NCI-H2196 treated with DMSO at 0.1 percent for 48 hours (cell line): ENCODE measurements at regions not wholly inside any gene's neighbourhood (a gene's known extent, or its start where the extent isn't known, plus 50 kb on each side); places are given as distances from the start of the nearest gene placed in this dataset.
A peak's percentile ranks its signal among the peaks of the same experiment; 100 is the strongest.

Experiments used
- DNase-seq: peaks from one replicate; lab custom pipeline; 2025; ENCODE audit not compliant: unreplicated experiment; lab: John Stamatoyannopoulos, UW

DNA sequence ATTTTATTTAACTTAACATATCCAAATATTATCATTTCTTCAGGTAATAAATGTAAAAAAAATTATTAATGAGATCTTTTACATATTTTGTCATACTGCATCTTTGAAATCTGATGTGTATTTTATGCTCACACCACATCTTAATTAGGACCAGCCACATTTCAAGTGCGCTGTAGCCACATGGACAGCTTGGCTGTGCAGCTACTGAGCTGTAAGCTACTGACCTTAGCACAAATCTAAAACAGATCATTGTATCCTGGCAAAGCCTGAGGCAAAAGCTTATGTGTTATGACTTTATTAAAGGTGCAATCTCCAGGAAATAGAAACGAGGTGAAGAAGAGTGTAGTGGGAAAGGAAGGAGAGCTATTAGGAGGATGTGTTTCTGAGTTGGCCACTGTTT lies 126.7 kb upstream of the UBE2E2 start:
- DNase-seq: no peak

DNA sequence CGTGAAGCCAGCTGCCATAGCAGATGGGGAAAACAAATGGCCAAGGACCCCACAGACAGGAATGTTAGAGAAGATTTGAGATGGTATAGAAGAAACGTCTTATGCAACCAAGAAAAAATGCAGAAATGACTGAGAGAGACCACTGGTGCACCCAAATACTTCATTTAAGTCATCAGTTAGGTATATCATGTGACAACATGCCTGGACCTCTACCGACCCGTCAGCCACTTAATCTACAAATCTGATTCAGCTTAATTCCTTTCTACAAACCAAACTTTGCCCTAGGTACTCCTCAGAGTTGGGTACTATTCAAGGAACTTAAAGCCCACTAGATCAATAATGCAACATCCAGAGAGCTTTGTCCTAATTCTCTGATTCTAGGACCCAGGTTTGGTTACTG lies 126.0 kb upstream of the UBE2E2 start:
- no peak for DNase-seq

DNA sequence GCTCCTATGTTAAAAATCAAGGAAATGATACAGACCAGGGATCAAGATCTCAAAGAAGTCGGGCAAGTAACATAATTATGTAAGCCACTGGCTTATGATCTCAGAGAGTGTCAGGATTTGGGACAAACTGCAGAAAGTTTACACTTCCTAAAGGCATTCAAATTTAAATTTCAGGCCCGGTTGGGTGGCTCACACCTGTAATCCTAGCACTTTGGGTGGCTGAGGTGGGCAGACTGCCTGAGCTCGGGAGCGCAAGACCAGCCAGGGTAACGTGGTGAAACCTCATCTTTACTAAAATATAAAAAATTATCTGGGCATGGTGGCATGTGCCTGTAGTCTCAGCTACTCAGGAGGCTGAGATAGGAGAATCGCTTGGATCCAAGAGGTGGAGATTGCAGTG lies 124.4 kb upstream of the UBE2E2 start:
- DNase-seq: no peak

DNA sequence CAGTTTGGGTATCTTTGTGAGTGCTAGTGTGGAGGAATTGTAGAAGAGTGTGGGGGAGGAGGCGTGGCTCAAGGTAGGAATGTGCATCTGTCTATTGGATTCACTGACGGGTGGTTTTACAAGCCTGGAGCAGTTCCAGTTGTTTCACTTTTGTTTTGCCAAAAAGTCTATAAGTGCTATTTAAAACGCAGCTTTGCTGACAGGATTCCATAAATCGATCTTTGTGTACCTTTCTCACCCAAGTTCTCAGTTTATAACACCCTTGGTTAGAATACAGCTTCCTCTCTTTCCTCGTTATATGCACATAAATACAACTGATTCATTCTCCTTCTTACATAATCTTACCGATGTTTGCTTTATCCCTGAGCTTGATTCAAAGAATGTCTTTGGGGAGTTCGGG lies 123.2 kb upstream of the UBE2E2 start:
- DNase-seq: no peak

DNA sequence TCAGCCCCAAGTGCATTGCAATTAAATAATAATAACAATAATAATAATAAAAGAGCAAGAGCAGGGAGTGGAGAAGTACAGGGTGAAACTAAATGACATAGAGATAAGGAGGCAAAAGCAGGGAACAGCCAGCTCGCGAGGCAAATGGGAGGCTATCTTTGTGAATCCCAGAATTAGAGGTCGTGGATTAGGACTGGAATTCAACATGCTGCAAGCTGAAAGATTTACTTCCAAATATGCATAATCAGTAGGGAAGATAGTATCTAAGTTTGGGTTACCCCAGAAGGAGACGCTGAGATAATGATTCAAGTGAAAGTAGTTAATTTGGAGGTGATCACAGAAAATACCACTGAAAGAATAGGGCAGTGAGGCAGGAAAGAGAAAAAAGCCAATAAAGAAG lies 119.4 kb upstream of the UBE2E2 start:
- no peak for DNase-seq

DNA sequence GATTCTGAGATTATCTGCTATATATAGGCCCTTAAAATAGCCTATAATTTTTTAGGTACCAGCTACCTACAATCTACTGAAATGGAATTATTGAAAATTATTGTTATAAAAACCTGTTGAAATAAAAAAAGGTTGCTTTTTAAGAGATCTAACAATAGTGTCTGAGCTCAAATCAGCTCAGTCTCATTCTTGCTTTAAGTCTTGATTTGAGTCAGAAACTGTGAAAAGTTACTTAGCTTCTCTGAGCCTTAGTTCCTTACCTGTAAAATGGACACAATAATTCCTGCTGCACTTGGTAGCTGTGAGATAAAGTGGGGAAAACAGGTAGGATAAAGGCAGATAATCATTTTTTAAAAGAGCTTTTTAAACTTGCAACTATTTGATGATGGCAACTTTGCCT lies 118.8 kb upstream of the UBE2E2 start:
- no peak for DNase-seq

DNA sequence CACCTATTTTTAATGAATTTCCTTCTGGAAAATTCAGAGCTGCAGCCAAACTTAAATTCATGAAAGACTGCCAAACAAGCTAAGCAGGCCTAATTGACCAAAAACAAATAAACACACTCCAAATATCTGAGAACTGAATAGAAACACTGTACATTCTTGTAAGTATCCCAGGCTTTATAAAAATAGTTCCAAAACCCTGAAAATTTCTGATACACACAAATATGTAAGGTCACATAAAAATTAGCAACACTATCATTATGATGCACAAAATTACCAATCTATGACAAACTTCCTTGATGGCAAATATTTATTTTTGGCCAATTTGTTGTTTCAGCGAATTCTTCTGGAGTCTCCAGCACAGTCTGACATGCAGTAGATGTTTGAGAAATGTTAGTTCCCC lies 117.9 kb upstream of the UBE2E2 start:
- DNase-seq: no peak

DNA sequence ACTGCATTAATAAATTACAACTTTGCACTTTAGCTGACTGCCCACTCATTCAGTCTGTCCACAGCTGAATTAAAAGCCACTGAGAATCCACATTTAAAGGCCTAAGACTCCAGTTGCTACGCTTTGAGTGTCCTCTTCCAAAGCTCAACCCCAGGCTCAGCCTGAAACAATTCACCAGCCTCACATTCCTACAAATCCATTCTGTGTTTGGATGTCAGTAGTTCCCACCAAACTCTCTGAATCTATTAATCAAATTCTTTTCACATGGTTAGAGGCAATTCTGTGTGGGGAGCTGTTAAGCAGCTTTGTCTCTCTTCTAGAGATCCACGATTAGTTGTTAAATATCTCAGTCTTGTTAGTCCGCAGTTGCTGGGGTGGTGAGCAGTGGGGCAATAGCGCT lies 116.8 kb upstream of the UBE2E2 start:
- no peak for DNase-seq

DNA sequence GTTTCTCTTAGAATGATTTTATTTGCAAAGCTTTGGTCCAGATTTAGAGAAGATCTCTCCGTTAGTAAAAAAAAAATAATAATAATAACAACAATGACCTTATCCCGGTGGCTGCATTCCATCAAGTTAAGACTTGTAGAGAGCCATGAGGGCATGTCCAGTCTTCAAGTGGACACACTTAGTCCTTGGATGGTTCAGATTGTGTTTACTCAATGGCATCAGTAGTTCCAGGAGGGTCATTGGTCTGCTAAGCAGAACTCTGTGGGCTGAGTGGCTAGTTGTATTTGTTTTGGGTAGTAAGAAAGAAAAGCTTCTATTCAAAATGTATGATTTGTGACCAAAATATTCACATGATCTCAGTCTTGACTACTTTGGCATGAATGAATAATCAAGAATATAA lies 116.3 kb upstream of the UBE2E2 start:
- DNase-seq: no peak

DNA sequence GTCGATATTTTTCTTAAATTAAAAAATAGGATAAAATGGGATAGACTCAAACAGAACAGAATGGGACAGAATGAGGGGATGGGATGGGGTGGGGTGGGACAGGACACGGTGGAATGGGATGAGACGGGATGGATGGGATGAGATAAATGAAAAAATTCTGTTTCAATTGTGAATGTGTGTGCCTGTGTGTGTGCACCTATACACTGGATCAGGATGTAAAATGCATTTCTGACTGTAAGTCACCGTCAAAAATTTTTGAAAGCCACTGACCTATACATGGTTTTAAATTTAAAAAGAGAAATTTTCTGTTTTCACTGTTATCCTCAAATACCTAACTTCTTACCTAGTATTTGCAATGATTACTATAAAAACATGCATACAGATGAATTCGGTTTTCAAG lies 108.7 kb upstream of the UBE2E2 start:
- DNase-seq: no peak

DNA sequence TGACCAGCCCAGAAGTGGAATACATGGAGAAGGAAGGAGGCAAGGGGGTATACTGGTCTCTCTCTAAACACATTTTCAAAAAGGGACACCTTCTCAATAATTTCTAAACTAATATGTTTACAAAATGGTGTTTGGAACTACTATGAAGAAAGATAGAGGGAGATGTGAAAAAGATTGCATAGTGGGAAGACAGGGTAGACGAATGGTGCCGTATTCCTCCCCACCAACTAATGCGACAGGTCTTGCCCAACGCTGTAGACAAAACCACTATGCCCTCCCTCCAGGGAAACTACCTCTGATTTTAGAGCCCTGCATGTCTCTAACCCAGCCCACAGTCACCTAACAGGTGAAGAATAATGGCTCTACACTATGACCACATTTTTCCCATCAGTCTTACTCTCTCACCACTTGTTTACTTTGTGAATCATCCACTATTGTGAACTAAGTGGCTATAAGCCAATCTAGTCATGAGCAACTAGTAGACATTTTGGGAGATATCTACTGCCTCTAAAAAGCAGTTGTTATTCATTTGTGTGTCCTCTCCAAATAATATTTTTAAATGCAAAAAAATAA lies 108.2 kb upstream of the UBE2E2 start:
- DNase-seq: peak; percentile 38

DNA sequence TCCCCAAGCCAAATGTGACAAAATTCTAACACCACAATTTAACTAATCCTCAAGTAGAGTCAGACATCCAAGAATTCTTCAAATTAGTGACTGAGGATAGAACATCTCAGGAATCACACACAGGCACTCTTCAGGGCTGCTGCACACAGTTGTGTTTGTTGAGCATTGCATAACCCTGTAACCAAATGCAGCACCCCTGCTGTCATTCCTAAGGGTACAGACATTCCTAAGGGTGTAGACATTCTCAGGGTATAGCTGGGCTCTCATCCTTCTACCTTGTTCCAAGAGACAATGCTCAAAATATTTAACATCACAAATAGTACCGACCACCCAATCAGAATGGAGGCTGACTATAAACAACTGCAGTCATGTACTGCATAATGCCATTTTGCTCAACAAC lies 107.1 kb upstream of the UBE2E2 start:
- DNase-seq: no peak

DNA sequence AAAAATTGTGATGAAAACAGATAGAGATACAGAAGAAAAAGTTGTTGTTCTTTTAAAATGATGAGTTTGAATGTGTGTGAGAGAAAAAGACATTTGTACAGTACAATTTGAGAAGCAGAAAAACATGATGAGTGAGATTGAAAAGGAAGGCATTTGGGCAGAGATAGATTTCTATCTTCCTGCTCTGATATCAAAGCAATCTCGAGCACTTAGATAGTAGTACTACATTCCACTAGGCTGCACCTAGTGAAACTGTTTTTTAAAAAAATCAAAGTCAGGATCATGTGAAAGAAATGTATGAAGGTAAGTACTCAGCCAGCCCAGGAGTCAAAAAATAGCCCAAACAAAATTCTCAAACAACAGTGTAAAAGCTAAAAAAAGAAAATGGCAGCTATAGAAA lies 104.1 kb upstream of the UBE2E2 start:
- no peak for DNase-seq

DNA sequence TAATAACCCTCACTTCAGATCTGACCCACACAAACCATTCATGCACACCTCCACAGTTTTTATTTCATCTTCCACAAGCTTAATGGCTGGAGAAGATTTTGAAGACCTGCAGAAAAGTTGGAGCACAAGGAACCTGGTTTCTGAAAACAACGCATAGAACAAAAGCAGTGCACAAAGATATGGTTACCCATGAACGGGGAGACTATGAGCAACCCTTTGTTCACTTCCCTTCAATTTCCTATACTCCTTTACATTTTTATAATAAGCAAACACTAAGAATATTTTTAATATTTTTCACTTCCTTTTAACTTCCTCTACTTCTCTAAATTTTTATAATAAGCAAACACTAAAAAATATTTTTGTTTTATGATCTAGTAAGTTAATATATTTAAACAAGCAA lies 103.5 kb upstream of the UBE2E2 start:
- DNase-seq: no peak

DNA sequence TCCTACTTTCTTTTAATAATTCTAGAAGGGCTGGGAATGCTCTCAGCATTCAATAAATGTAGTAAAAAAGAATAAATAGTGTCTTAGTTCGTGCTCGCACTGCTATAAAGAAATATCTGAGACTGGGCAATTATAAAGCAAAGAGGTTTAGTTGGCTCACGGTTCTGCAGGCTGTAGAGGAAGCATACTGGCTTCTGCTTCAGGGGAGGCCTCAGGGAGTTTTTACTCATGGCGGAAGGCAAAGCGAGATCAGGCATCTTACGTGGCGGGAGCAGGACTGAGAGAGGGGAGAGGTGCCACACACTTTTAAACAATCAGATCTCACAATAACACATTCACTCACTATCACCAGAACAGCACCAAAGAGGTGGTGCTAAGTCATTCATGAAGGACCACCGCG lies 103.0 kb upstream of the UBE2E2 start:
- DNase-seq: no peak

DNA sequence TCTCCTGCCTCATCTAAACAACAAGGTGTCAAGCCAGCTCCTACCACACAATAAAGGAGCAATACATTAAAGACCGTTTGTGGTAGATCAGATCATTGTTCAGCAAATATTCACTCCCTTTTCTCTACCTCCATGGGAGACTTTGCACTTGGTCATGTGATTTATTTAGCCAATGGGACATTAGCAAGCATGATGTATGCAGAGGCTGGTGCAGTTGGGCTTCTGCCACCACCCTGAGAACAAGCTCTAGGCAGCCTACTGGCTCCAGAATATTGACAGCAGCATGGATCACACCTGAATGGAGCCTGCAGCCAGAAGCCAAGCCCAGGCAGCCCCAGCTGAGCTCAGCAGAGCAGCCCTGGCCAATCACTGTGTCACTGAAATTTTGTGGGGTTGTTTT lies 99.4 kb upstream of the UBE2E2 start:
- DNase-seq: no peak

DNA sequence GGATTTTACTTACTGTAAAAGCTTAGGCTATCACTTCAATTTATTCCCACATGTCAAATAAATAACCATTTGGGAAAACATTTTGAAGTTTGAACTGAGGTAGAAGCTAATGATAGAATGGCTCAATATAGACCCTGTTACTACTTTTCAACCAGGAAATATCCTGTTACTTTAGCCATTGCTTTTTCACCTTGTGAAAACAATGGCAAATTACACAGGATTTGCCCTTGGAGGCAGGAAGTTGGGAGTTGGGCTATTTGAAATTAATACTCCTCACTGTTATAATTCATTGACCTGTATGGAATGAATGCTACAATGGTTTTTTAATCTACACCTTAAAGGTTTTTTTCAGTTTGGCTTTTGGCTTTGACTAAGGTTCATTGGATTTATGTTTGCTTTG lies 98.1 kb upstream of the UBE2E2 start:
- no peak for DNase-seq

DNA sequence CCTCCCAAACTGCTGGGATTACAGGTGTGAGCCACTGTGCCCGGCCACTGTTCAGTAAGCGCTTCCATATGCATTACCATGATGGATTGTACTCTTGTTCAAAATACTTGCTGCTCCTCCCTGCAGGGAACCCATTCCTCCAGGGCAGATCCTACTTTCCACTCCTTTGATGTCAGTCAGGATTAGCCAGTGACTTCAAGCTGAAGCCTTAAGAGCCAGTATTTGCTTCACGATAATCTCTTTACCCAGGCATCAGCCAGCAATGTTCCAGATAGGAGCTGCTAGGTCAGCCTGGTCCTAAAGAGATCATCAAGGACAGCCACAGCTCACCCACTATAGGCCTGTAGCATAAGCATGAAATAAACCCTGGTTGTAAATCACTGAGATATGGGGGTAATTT lies 96.5 kb upstream of the UBE2E2 start:
- DNase-seq: no peak

DNA sequence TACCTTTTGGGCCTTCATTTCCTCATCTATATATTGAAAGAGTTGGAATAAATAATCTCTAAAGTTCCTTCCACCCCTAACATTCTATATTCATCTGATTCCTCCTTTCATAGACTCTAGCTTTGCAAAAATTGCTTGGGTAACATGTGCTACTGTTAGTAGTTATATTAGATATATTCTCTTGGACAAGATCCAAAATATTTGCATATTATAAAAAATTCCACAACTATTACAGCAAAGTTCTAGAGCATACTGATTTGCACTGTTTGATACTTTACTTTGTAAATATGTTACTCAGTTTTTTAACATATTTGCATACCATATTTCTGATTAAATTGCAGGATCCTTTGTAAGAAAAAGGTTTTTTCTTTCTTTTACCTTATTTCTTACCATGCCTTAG lies 95.9 kb upstream of the UBE2E2 start:
- DNase-seq: no peak

DNA sequence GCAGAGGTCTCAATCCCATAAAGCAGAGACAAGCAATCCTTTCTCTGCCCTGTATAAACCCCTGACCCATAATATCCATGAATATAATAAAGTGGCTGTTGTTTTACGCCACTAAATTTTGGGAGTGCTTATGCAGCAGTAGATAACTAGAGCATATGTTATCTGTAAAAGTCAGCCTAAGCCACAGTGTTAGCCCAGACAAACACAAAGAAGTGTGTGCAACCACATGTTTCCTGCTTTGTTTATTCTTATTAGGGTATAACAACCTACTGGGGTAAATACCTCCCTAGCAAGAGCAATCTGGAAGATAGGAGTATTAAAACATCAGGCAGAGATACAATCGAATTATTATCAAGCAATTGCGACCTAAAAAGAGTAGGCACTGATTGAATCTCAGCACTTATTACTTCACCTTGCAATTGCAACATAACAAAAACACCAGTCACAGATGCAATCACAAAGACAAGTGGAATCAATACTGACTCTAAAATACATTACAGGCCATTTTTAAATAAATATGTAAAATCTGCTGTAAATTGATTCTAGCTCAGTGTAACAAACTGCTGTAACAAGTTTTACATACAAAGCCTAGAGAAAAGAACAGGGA lies 94.6 kb upstream of the UBE2E2 start:
- DNase-seq: no peak

DNA sequence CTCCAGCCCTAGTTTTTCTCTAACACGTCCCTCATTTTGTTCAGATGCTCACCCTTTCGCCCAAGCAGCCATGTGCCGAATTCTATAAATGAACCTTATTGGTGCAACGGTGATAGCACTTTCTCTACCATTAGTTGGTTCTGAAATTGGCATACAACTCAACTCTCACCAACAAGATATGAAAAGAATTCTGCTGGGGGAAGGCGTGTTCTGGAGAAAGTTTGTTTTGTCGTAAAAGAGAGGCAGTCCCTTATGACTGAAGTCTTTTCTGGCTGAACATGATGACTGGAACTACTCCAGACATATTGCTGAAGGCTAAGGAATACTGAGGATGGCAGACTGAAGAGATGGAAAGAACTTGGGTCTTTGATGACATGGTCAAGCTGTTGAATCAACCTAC lies 91.8 kb upstream of the UBE2E2 start:
- no peak for DNase-seq

DNA sequence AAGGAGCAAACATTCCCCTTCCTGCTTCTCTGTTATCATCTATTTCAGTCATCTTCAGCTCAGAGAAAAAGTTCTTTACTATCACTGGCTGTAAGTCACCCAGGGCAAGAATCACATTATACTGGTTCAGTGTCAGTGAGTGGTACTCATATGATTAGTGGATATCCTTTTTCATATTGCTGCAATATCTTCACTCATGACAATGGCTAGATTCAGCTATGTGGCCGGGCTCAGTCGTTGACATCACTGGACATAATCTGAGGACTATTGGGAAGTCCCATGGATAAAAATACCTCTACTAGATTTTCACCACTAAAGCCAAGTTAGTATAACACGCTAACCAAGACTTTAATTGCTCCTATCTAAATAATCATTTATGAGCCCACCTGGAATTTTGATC lies 91.3 kb upstream of the UBE2E2 start:
- no peak for DNase-seq

DNA sequence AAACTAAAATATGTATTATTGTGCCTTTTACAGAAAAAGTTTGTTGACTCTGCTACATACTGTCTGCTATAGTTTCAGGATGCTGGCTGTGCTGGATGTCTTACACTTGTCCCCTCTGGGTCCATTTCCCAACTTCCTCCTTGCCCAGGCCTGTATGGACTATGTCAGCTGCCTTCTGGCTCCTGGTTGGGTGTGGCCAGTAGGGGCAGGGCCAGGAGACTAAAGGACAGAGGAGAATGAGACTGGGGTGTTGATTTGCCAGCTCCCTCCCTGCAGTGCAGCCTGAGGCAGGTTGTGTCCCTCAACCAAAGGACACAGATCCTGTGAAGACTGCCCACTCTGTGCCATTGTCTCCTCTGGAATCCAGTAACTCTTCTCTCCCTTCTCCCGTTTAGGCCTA lies 90.6 kb upstream of the UBE2E2 start:
- no peak for DNase-seq
